ENCODE measurements at regions not wholly inside any gene's neighbourhood (a gene's known extent, or its start where the extent isn't known, plus 50 kb on each side); places are given as distances from the start of the nearest gene placed in this dataset.

GRCh38 chr3:99323940-99324339, 314.5 kb upstream of the COL8A1 start:
- Histone ChIP-seq H4K91ac (ENCODE audit: insufficient read length, low read depth, low read length) (no peak overlapping the region), H3K79me2 (ENCODE audit: insufficient read depth, low read length) (no peaks in the 10 kb centered on the region), H3K56ac (ENCODE audit: insufficient read length, low read depth, low read length) (no peak overlapping the region), H3K9ac (ENCODE audit: extremely low read depth, insufficient read length, low read length) (no peak overlapping the region), H3K27me3 (ENCODE audit: insufficient read depth, low read length) (no peaks in the 10 kb centered on the region), H4K20me1 (ENCODE audit: control insufficient read depth, insufficient read depth, insufficient read length) (no peaks in the 10 kb centered on the region), H2BK5ac (ENCODE audit: insufficient read length, low read length) (no peak overlapping the region), H3K79me1 (ENCODE audit: insufficient read depth, low read depth, low read length, poor library complexity, severe bottlenecking) (no peaks in the 10 kb centered on the region), H2AK5ac (ENCODE audit: insufficient read length, low read length) (no peak overlapping the region), H3K27ac (ENCODE audit: insufficient read length, low read depth, low read length) (no peak overlapping the region), H2BK20ac (ENCODE audit: low read depth, low read length, poor library complexity, severe bottlenecking) (no peak overlapping the region), H3K9me3 (ENCODE audit: control insufficient read depth, low read depth, low read length) (no peaks in the 10 kb centered on the region), H4K5ac (ENCODE audit: insufficient read length, low read depth, low read length) (no peak overlapping the region), H2AFZ (ENCODE audit: low read length) (no peak overlapping the region), H3K23me2 (ENCODE audit: insufficient read length, low read depth, low read length, poor library complexity, severe bottlenecking) (no peaks in the 10 kb centered on the region), H3K23ac (ENCODE audit: insufficient read length, low read depth, low read length) (no peak overlapping the region), H3K18ac (ENCODE audit: insufficient read length, low read depth, low read length) (no peak overlapping the region), H3K4me2 (ENCODE audit: insufficient read depth, insufficient read length, low read length) (no peak overlapping the region), H3K4ac (ENCODE audit: low read depth, low read length) (no peak overlapping the region), H3T11ph (ENCODE audit: low read length) (no peak overlapping the region), H3K14ac (ENCODE audit: insufficient read depth, low read length) (no peak overlapping the region), H2BK12ac (ENCODE audit: insufficient read length, low read depth, low read length) (no peak overlapping the region), H2BK15ac (ENCODE audit: low read depth, low read length) (no peak overlapping the region), H2BK120ac (ENCODE audit: low read depth, low read length, poor library complexity, severe bottlenecking) (no peak overlapping the region), H3K4me1 (ENCODE audit: insufficient read depth, low read length) (no peaks in the 10 kb centered on the region), H4K8ac (replicated peaks; ENCODE audit: insufficient read length, low read depth, low read length) (no peak overlapping the region)
- no CpG with 5 or more reads among the region's 1 CpG for WGBS (ENCODE audit: extremely low coverage, insufficient read length, low lambda C conversion rate)
- H3K36me3 Mint-ChIP-seq (ENCODE audit: insufficient read depth in 1 of 3, low read depth in 3 of 3), result no peaks in the 10 kb centered on the region
- TF ChIP-seq, protein P1, sequence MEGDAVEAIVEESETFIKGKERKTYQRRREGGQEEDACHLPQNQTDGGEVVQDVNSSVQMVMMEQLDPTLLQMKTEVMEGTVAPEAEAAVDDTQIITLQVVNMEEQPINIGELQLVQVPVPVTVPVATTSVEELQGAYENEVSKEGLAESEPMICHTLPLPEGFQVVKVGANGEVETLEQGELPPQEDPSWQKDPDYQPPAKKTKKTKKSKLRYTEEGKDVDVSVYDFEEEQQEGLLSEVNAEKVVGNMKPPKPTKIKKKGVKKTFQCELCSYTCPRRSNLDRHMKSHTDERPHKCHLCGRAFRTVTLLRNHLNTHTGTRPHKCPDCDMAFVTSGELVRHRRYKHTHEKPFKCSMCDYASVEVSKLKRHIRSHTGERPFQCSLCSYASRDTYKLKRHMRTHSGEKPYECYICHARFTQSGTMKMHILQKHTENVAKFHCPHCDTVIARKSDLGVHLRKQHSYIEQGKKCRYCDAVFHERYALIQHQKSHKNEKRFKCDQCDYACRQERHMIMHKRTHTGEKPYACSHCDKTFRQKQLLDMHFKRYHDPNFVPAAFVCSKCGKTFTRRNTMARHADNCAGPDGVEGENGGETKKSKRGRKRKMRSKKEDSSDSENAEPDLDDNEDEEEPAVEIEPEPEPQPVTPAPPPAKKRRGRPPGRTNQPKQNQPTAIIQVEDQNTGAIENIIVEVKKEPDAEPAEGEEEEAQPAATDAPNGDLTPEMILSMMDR (conservative IDR thresholded peaks at IDR 0.05), result no peak
- no peak overlapping the region for H3K4me3 Mint-ChIP-seq
- H3K9me3 Mint-ChIP-seq, result no peaks in the 10 kb centered on the region
- H3K27ac Mint-ChIP-seq, result no peak overlapping the region
- H3K4me1 Mint-ChIP-seq, result no peaks in the 10 kb centered on the region
- no peaks in the 10 kb centered on the region for H3K27me3 Mint-ChIP-seq (ENCODE audit: low read depth)
- no peak for DNase-seq
